Adrenal gland (tissue), 9 donors: ENCODE measurements at regions not wholly inside any gene's neighbourhood (a gene's known extent, or its start where the extent isn't known, plus 50 kb on each side); places are given as distances from the start of the nearest gene placed in this dataset.
A peak's percentile ranks its signal among the peaks of the same experiment; 100 is the strongest.

Source experiments
- DNase-seq, 7 donors: peaks; one replicate each; pipeline ENCODE4 v3.0.0-alpha.2; 2019 to 2020
- H3K27ac ChIP-seq, 5 donors: fragments of 200-600 bp; sonication (generic) in 4 of 5; 1 replicate in 3 of 5; 2 replicates in 2 of 5; pipeline versions ENCODE4 v1.5.1 to v1.8.0; 2016 to 2020; ENCODE audit warnings: mild to moderate bottlenecking in 1 of 5
- H3K27me3 ChIP-seq: fragments of 200-600 bp; 2 replicates; pipeline ENCODE4 v1.8.0; 2021
- H3K36me3 ChIP-seq, 2 donors: fragments of 200-600 bp; replicated peaks in 1 of 2; 1 replicate in 1 of 2; 2 replicates in 1 of 2; pipeline versions ENCODE4 v1.5.1 to v1.8.0; 2018 to 2022
- H3K4me1 ChIP-seq, 2 donors: fragments of 200-600 bp; replicated peaks in 1 of 2; 1 replicate in 1 of 2; 2 replicates in 1 of 2; pipeline versions ENCODE4 v1.5.1 to v1.8.0; 2018 to 2021
- H3K4me3 ChIP-seq, 4 donors: fragments of 200-600 bp; sonication (generic) in 3 of 4; one replicate each; pipeline ENCODE4 v1.5.1; 2016 to 2018
- H3K9me3 ChIP-seq, 3 donors: fragments of 200-600 bp; sonication (generic) in 1 of 3; replicated peaks in 1 of 3; 1 replicate in 2 of 3; 2 replicates in 1 of 3; pipeline versions ENCODE4 v1.5.1 to v1.8.0; 2016 to 2021
- CTCF ChIP-seq, 6 experiments: fragments of 450-650 bp in 4 of 6; fragments of 200-600 bp in 2 of 6; sonication (generic) in 1 of 6; IDR thresholded peaks; 1 replicate in 5 of 6; 2 replicates in 1 of 6; pipeline versions ENCODE4 v1.5.1 to v1.8.0; 2016 to 2021; ENCODE audit warnings: antibody characterized with exemption in 6 of 6, mild to moderate bottlenecking in 2 of 6, moderate library complexity in 1 of 6
- POLR2A ChIP-seq, 2 donors: fragments of 450-650 bp; IDR thresholded peaks; one replicate each; pipeline ENCODE4 v1.6.1; 2017; ENCODE audit warnings: antibody characterized with exemption in 2 of 2, mild to moderate bottlenecking in 2 of 2, moderate library complexity in 1 of 2
- WGBS, 4 donors: extraction: QIAGEN DNeasy Blood & Tissue Kit in 2 of 4; methylation state at CpG; one replicate each; pipeline versions ENCODE4 v1.1.5 to v1.1.7; 2013 to 2017; 5-methylcytosine and 5-hydroxymethylcytosine counted together
- intact Hi-C, 2 donors: fragments of 100-400 bp; cut with DNase I; formaldehyde crosslinking; loops; one replicate each; pipeline versions ENCODE4 v1.14.1 to v1.15.0; 2022 to 2023
- donor health status: healthy with polysubstance abuse.
- donor health status: Bipolar disorder and iron deficiency.
- donor health status: DM: yes; HTN: yes; CAD: no.
- donor health status: DM: no; HTN: no; CAD: no.
- donor health status: DM: no; HTN: no; CAD: no.

GRCh38 chr9:95735701-95736100, 139.8 kb upstream of the ERCC6L2 start:
- 88 to 100% (median 91%) methylated on average over 1 of the region's 1 CpG for WGBS, 4 donors
- intact Hi-C loops: no loop called here

DNA sequence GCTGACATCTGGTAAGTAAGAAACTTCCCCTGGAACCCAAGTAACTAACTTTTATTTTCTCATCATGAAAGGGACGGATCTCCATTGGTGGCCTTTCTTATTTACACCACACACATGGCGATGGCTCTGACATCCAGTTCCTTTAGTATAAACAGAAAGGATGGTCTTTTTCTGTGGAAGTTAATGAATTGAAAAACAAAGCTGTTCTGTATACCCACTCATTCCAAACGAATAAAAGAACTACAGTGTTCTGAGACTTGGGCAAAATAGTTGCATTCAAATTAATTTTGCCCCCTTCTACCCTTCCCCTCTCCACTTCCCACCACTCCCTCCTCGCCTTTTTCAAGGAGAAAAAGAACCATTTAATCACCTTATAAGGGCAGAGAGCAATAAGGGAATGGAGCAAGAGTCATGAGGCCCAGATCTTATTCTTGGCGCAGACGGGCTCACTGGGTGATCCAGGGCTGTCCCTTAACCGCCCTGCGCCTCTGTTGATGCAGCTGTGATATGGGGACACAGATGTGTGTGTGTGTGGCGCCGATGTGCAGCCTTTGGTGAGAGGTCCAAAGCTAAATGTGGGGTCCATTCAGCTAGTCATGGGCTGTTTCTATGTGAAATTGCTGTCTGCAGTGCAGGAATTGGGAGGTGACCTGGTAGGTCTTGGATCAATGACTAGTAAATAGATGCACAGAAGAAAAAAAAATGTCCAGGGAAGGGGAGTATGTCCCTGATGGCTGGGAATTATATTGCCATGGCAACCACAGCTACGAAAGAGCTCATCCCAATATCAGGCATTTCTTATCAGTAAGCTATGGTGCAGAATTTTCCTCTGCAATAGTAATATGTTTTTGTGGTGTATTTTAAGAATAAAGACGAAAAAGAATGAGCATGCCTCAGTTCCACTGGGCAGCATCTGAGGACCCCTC, 141.5 kb upstream of the ERCC6L2 start:
- Histone ChIP-seq H3K4me3 (no peak overlapping the region), H3K4me1 (peaks cover 0 to 6% of the 10 kb centered on the region in 2 donors), H3K9me3 (no peaks in the 10 kb centered on the region), H3K27me3 (no peaks in the 10 kb centered on the region), H3K27ac (peak overlapping the region in 1 of 5 donors; percentile 31), H3K36me3 (no peaks in the 10 kb centered on the region)
- DNase-seq: no peak
- intact Hi-C loops: no loop called here
- TF ChIP-seq CTCF (IDR thresholded peaks at IDR 0.05): no peak
- no peak for TF ChIP-seq POLR2A (IDR thresholded peaks at IDR 0.05)
- 80 to 85% (median 82%) methylated on average over 12 of the region's 12 CpGs for WGBS, 4 donors

More at GRCh38 chr9:95735701-95736100, 139.8 kb upstream of the ERCC6L2 start:
- H3K4me1 ChIP-seq: peaks cover 0 to 6% of the 10 kb centered on the region in 2 donors
- TF ChIP-seq CTCF (IDR thresholded peaks at IDR 0.05): no peak
- no peak for TF ChIP-seq POLR2A (IDR thresholded peaks at IDR 0.05)
- DNase-seq: no peak
- no peaks in the 10 kb centered on the region for H3K36me3 ChIP-seq
- no peaks in the 10 kb centered on the region for H3K27me3 ChIP-seq
- no peak overlapping the region for H3K4me3 ChIP-seq
- no peaks in the 10 kb centered on the region for H3K9me3 ChIP-seq
- no peak overlapping the region for H3K27ac ChIP-seq

- Histone ChIP-seq H3K4me1 (peaks cover 0 to 6% of the 10 kb centered on the region in 2 donors), H3K9me3 (no peaks in the 10 kb centered on the region), H3K36me3 (no peaks in the 10 kb centered on the region), H3K27me3 (no peaks in the 10 kb centered on the region), H3K4me3 (no peak overlapping the region), H3K27ac (no peak overlapping the region)
- no peak for DNase-seq
- no peak for TF ChIP-seq POLR2A (IDR thresholded peaks at IDR 0.05)
- TF ChIP-seq CTCF (IDR thresholded peaks at IDR 0.05): no peak
- 67 to 79% (median 74%) methylated on average over 6 of the region's 6 CpGs for WGBS, 4 donors
- intact Hi-C loops: no loop called here
These were observed 142.4 kb upstream of the ERCC6L2 start for GRCh38 chr9:95732802-95733688.

DNA sequence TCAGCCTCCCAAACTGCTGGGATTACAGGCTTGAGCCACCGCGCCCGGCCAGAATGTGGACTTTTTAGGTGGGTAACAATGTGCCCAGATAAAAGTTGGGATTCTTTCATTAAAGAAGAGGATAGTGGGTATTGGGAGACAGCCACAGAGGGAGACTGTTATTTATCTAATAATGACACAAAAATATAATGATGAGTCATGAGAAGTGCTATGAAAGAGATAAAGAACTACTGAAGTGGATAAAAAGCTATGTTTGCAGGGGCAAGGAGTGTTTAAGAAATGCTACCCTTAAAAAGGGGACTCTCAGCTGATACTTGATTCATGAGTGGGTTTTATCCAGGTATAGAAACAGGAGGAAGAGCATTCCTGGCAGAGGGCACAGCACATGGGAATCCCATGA, 143.6 kb upstream of the ERCC6L2 start:
- intact Hi-C loops: no loop called here
- H3K27me3 ChIP-seq: no peaks in the 10 kb centered on the region
- 74 to 100% (median 88%) methylated on average over 3 of the region's 3 CpGs for WGBS, 4 donors
- H3K4me1 ChIP-seq: peaks cover 0 to 6% of the 10 kb centered on the region in 2 donors
- no peak overlapping the region for H3K27ac ChIP-seq
- H3K4me3 ChIP-seq: no peak overlapping the region
- DNase-seq: no peak
- TF ChIP-seq CTCF (IDR thresholded peaks at IDR 0.05) (no peak), POLR2A (IDR thresholded peaks at IDR 0.05) (no peak)
- H3K36me3 ChIP-seq: no peaks in the 10 kb centered on the region
- no peaks in the 10 kb centered on the region for H3K9me3 ChIP-seq
